ENCODE measurements at regions not wholly inside any gene's neighbourhood (a gene's known extent, or its start where the extent isn't known, plus 50 kb on each side); places are given as distances from the start of the nearest gene placed in this dataset.

DNA sequence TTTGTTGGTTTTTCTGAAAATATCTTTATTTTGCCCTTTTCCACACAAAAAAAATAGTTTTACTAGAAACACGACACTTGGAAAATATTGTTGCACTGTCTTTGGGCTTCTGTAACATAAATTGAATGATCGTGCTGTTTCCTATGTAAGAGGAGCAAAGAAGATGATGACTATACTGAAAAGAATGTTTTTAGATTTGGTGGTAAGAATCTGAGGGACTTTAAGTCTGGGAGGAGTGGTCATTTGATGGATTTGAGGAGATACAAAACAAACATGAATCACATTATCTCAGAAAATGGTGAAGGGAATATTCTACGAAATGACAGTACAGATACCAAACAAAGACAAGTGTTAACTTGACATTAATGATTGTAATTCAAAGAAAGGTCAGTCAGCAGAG, 328.8 kb downstream of the ADAM29 start:
- TF ChIP-seq ELF4 (CRISPR knock-in tag; IDR thresholded peaks at IDR 0.05; ENCODE audit: low read depth) (no peak), SP1 (CRISPR knock-in tag; conservative IDR thresholded peaks at IDR 0.05) (no peak), MYBL2 (CRISPR knock-in tag; IDR thresholded peaks at IDR 0.05) (no peak), CTCF (IDR thresholded peaks at IDR 0.05) (no peak), TEAD4 (CRISPR knock-in tag; IDR thresholded peaks at IDR 0.05) (no peak), RELA (CRISPR knock-in tag; IDR thresholded peaks at IDR 0.05; ENCODE audit: borderline replicate concordance) (no peak), USF1 (CRISPR knock-in tag; IDR thresholded peaks at IDR 0.05) (no peak), CDX4 (CRISPR knock-in tag; IDR thresholded peaks at IDR 0.05; ENCODE audit: borderline replicate concordance) (no peak)
- TF ChIP-seq, protein P1, sequence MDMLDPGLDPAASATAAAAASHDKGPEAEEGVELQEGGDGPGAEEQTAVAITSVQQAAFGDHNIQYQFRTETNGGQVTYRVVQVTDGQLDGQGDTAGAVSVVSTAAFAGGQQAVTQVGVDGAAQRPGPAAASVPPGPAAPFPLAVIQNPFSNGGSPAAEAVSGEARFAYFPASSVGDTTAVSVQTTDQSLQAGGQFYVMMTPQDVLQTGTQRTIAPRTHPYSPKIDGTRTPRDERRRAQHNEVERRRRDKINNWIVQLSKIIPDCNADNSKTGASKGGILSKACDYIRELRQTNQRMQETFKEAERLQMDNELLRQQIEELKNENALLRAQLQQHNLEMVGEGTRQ (CRISPR knock-in tag; IDR thresholded peaks at IDR 0.05) = no peak
- TF ChIP-seq, protein P2, sequence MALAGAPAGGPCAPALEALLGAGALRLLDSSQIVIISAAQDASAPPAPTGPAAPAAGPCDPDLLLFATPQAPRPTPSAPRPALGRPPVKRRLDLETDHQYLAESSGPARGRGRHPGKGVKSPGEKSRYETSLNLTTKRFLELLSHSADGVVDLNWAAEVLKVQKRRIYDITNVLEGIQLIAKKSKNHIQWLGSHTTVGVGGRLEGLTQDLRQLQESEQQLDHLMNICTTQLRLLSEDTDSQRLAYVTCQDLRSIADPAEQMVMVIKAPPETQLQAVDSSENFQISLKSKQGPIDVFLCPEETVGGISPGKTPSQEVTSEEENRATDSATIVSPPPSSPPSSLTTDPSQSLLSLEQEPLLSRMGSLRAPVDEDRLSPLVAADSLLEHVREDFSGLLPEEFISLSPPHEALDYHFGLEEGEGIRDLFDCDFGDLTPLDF (CRISPR knock-in tag; IDR thresholded peaks at IDR 0.05) = no peak
- TF ChIP-seq, protein P3, sequence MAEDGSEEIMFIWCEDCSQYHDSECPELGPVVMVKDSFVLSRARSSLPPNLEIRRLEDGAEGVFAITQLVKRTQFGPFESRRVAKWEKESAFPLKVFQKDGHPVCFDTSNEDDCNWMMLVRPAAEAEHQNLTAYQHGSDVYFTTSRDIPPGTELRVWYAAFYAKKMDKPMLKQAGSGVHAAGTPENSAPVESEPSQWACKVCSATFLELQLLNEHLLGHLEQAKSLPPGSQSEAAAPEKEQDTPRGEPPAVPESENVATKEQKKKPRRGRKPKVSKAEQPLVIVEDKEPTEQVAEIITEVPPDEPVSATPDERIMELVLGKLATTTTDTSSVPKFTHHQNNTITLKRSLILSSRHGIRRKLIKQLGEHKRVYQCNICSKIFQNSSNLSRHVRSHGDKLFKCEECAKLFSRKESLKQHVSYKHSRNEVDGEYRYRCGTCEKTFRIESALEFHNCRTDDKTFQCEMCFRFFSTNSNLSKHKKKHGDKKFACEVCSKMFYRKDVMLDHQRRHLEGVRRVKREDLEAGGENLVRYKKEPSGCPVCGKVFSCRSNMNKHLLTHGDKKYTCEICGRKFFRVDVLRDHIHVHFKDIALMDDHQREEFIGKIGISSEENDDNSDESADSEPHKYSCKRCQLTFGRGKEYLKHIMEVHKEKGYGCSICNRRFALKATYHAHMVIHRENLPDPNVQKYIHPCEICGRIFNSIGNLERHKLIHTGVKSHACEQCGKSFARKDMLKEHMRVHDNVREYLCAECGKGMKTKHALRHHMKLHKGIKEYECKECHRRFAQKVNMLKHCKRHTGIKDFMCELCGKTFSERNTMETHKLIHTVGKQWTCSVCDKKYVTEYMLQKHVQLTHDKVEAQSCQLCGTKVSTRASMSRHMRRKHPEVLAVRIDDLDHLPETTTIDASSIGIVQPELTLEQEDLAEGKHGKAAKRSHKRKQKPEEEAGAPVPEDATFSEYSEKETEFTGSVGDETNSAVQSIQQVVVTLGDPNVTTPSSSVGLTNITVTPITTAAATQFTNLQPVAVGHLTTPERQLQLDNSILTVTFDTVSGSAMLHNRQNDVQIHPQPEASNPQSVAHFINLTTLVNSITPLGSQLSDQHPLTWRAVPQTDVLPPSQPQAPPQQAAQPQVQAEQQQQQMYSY (CRISPR knock-in tag; IDR thresholded peaks at IDR 0.05) = no peak

Data from WTC11 (cell line).